ENCODE measurements at regions not wholly inside any gene's neighbourhood (a gene's known extent, or its start where the extent isn't known, plus 50 kb on each side); places are given as distances from the start of the nearest gene placed in this dataset.
"Not testable (repeated sequence)": the region's sequence is repeated elsewhere in the genome, so short reads cannot be mapped to it uniquely, and the experiment has no call there.

DNA sequence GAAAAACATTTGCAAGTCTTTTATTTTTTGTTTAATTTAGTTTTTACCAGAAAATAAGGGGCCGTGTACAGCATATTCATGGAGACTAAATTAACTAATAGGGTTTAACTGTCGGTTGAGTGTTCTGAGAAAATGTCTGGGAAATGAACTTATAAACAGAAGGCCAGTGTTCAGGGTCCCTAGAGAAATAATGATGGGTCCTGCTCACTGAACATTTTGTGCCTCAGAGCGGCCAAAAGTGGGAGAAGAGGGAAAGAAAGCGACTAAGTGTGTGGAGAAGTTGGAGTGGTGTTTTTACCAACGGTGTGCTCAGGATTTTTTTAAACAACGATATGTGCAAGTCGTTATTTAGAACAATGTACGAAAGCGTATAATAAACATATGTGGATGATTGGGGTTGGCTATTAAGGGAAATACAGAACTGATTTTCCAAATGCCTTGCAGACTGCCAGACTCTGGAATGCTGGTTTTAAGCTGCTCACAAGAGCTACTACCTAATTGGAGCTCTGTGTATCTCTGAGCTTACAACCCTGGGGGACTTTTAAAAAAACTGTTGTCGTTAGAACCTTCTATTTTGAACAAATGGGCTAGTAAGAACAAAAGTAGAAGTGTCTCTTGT, 166.7 kb downstream of the SLC38A4 start:
- Histone ChIP-seq H3K9me3 (no peaks in the 10 kb centered on the region), H3K4me3 (peak overlapping the region; percentile 60), H3K27me3 (replicated peaks; ENCODE audit: insufficient read depth) (no peaks in the 10 kb centered on the region), H3K27ac (peak overlapping the region; percentile 71 to 79), H3K4me1 (ENCODE audit: control insufficient read depth in 1 of 2, low read depth in 2 of 2) (peaks cover 43 to 56% of the 10 kb centered on the region in 2 donors), H3K36me3 (no peaks in the 10 kb centered on the region)
- TF ChIP-seq, protein P1, sequence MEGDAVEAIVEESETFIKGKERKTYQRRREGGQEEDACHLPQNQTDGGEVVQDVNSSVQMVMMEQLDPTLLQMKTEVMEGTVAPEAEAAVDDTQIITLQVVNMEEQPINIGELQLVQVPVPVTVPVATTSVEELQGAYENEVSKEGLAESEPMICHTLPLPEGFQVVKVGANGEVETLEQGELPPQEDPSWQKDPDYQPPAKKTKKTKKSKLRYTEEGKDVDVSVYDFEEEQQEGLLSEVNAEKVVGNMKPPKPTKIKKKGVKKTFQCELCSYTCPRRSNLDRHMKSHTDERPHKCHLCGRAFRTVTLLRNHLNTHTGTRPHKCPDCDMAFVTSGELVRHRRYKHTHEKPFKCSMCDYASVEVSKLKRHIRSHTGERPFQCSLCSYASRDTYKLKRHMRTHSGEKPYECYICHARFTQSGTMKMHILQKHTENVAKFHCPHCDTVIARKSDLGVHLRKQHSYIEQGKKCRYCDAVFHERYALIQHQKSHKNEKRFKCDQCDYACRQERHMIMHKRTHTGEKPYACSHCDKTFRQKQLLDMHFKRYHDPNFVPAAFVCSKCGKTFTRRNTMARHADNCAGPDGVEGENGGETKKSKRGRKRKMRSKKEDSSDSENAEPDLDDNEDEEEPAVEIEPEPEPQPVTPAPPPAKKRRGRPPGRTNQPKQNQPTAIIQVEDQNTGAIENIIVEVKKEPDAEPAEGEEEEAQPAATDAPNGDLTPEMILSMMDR (IDR thresholded peaks at IDR 0.05): no peak
- DNase-seq (ENCODE audit: low spot score): no peak
- no peak for ATAC-seq (ENCODE audit: insufficient number of reproducible peaks, low FRiP score, low read depth)

DNA sequence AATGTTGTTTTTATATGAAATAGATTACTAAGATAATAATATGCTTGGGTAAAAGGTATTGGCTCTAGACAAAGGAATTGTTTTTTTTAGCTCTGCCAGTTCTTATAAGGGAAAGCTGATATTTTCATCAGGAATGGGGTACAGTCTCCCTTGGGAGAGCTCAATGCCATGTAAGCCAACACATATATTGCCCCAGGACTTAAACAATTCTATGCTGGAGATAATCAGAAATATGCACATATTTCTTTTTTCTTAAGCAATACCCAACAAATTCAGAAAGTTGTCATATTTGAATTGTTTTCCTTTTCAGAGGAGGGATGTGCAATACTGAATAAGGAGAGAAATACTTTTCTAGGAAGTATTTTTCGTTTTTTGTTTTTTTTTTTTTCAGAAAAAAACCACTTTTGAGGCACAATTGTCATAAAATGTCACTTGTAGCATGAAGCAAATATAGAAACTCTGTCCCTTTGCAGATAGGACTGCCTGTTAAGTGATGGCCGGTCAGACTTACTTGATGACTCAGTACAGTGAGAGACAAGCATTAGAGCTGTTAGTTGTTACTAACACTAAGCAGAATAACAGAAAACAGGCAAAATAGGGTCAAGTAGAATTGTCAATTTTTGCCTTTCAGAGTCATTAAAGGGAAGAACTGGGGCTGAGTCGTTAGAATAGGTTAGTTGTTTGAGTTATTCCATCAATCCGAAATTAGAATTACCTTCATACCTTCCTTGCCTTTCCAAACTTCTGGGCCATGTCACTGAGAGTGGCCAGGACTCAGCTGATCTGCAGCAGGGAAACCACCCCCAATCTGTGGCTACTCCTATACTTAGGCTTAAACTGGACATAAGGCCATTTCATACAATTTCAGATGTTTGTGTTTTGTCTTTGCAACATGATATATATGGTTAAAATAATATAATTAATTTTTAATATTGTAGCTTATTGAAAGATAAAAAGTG, 168.1 kb downstream of the SLC38A4 start:
- H3K4me1 ChIP-seq (ENCODE audit: control insufficient read depth in 1 of 2, low read depth in 2 of 2): peaks cover 43 to 56% of the 10 kb centered on the region in 2 donors
- ATAC-seq (ENCODE audit: insufficient number of reproducible peaks, low FRiP score, low read depth) (no peak), DNase-seq (ENCODE audit: low spot score) (no peak)
- peak overlapping the region; percentile 71 to 79 for H3K27ac ChIP-seq
- TF ChIP-seq, protein P1 (IDR thresholded peaks at IDR 0.05): no peak
- H3K9me3 ChIP-seq: no peaks in the 10 kb centered on the region
- H3K4me3 ChIP-seq: no peak overlapping the region
- no peaks in the 10 kb centered on the region for H3K27me3 ChIP-seq (replicated peaks; ENCODE audit: insufficient read depth)
- no peaks in the 10 kb centered on the region for H3K36me3 ChIP-seq

DNA sequence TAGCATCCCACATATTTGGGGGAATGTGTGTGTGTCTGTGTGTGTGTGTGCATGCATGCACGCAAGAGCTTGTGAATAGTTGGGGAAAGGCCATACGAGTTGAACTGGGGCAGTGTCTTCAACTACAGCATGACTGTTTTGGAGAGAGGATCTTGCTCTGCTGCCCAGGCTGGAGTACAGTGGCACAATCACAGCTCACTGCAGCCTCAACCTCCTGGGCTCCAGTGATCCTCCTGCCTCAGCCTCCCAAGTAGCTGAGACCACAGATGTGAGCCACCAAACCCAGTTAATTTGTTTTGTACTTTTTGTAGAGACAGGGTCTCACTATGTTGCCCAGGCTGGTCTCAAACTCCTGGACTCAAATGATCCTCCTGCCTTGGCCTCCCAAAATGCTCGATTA, 169.8 kb downstream of the SLC38A4 start:
- Histone ChIP-seq H3K4me1 (ENCODE audit: control insufficient read depth in 1 of 2, low read depth in 2 of 2) (peaks cover 40 to 49% of the 10 kb centered on the region in 2 donors), H3K27ac (peak overlapping the region in 1 of 2 donors; percentile 32)
- not testable (repeated sequence) for ATAC-seq (ENCODE audit: insufficient number of reproducible peaks, low FRiP score, low read depth); DNase-seq (ENCODE audit: low spot score); H3K4me3 ChIP-seq; H3K27me3 ChIP-seq (replicated peaks; ENCODE audit: insufficient read depth); H3K9me3 ChIP-seq; H3K36me3 ChIP-seq

DNA sequence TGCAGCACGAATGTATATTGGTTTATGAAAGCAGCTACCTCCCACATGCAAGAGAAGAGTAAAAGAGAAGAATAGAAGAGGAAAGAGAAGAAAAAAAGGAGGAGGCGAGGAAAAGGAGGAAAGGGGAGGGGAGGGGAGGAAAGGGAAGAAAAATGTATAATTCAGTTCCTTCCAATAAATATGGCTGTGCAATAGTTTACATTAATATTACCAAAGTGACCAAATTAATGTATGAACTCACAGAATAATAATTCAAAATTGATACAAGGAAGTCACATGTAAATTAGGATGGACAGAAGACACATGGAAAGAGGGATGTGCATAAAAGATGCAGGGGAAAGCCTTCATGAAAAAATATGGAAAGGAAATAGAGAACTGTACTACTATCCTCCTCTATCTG, 172.5 kb downstream of the SLC38A4 start:
- no peak overlapping the region for H3K4me3 ChIP-seq
- DNase-seq (ENCODE audit: low spot score) (no peak), ATAC-seq (ENCODE audit: insufficient number of reproducible peaks, low FRiP score, low read depth) (no peak)
- no peaks in the 10 kb centered on the region for H3K36me3 ChIP-seq
- H3K27ac ChIP-seq: no peak overlapping the region
- H3K9me3 ChIP-seq: no peaks in the 10 kb centered on the region
- no peaks in the 10 kb centered on the region for H3K27me3 ChIP-seq (replicated peaks; ENCODE audit: insufficient read depth)
- peaks cover 19 to 23% of the 10 kb centered on the region in 2 donors for H3K4me1 ChIP-seq (ENCODE audit: control insufficient read depth in 1 of 2, low read depth in 2 of 2)
- TF ChIP-seq, protein P1 (IDR thresholded peaks at IDR 0.05): no peak

DNA sequence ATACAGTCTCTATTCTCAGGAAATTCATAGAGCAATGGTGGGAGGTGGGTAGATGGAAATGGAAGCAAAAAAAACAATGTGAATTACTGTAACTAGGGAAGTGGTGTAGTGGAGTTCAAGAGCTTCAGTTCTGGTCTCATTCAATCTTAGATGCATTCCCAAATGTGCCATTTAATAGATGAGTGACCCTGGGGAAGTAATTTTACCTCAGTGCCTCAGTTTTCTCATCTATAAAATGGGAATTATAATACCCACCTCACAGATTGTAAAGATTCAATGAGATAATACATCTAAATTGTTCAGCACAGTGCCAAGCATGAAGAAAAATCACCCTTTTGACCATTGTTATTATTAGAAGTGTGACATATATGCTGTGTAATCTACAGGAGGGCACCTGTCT, 173.1 kb downstream of the SLC38A4 start:
- no peaks in the 10 kb centered on the region for H3K9me3 ChIP-seq
- H3K36me3 ChIP-seq: no peaks in the 10 kb centered on the region
- H3K27ac ChIP-seq: no peak overlapping the region
- no peak for ATAC-seq (ENCODE audit: insufficient number of reproducible peaks, low FRiP score, low read depth)
- H3K4me3 ChIP-seq: no peak overlapping the region
- H3K4me1 ChIP-seq (ENCODE audit: control insufficient read depth in 1 of 2, low read depth in 2 of 2): peaks cover 15 to 16% of the 10 kb centered on the region in 2 donors
- H3K27me3 ChIP-seq (replicated peaks; ENCODE audit: insufficient read depth): no peaks in the 10 kb centered on the region
- no peak for DNase-seq (ENCODE audit: low spot score)
- TF ChIP-seq, protein P1 (IDR thresholded peaks at IDR 0.05): no peak
